DND-41 (cell line): ENCODE measurements at regions not wholly inside any gene's neighbourhood (a gene's known extent, or its start where the extent isn't known, plus 50 kb on each side); places are given as distances from the start of the nearest gene placed in this dataset.

ENCODE experiments used
- EZH2 ChIP-seq: IDR thresholded peaks from 3 replicates; pipeline ENCODE4 v1.6.1; 2012; ENCODE audit warnings: borderline replicate concordance, low read depth, mild to moderate bottlenecking, moderate library complexity, low read length, inconsistent platforms; ENCODE audit not compliant: severe bottlenecking
- TF ChIP-seq, protein P1 (sequence below): IDR thresholded peaks from 2 replicates; pipeline ENCODE4 v1.5.1; 2012; ENCODE audit warnings: borderline replicate concordance, low read length, moderate library complexity, mild to moderate bottlenecking; ENCODE audit not compliant: poor library complexity, severe bottlenecking; ENCODE audit errors: extremely low read depth

DNA sequence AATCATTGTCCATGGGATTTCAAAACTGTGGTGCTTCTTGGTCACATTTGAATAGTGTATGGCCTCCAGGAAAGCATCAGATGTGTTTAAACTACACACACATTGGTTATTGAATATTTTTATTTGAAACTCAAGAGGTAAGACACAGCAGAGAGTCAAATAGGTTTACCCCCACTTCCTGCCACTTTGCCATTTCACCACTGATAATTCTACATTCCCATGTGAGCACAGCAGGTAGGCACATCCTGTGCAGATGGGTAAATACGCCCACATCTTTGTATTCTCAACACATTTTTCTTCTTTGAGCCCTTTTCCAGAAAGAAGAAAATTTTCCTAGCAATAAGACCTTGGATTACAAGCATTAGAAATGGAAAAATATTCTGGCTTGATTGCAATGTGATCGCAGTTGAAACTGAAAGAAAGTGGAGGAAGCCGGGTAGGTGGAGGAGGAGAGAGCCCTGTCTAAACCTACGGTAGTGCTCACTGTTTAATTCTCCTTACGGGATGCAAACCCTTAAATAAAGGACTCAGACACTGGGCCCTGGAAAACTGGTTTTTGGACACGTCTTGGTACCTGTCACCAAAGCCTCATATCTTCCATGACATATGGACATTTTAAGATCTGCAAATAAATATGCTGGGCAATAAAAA, 167.7 kb downstream of the COG6 start:
- TF ChIP-seq, protein P1, sequence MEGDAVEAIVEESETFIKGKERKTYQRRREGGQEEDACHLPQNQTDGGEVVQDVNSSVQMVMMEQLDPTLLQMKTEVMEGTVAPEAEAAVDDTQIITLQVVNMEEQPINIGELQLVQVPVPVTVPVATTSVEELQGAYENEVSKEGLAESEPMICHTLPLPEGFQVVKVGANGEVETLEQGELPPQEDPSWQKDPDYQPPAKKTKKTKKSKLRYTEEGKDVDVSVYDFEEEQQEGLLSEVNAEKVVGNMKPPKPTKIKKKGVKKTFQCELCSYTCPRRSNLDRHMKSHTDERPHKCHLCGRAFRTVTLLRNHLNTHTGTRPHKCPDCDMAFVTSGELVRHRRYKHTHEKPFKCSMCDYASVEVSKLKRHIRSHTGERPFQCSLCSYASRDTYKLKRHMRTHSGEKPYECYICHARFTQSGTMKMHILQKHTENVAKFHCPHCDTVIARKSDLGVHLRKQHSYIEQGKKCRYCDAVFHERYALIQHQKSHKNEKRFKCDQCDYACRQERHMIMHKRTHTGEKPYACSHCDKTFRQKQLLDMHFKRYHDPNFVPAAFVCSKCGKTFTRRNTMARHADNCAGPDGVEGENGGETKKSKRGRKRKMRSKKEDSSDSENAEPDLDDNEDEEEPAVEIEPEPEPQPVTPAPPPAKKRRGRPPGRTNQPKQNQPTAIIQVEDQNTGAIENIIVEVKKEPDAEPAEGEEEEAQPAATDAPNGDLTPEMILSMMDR, result no peak
- no peak for TF ChIP-seq EZH2
